Testis (tissue), 2 donors: ENCODE measurements at regions not wholly inside any gene's neighbourhood (a gene's known extent, or its start where the extent isn't known, plus 50 kb on each side); places are given as distances from the start of the nearest gene placed in this dataset.

Experiments
- POLR2A ChIP-seq: fragments of 450-650 bp; IDR thresholded peaks from one replicate; pipeline ENCODE4 v1.6.1; 2017; ENCODE audit warnings: antibody characterized with exemption, mild to moderate bottlenecking, moderate library complexity
- TF ChIP-seq, protein P1 (sequence below), 3 experiments: fragments of 450-650 bp in 2 of 3; fragments of 200-600 bp in 1 of 3; sonication (generic) in 1 of 3; IDR thresholded peaks; one replicate each; pipeline ENCODE4 v1.5.1; 2016 to 2019; ENCODE audit warnings: antibody characterized with exemption in 3 of 3, mild to moderate bottlenecking in 2 of 3, moderate library complexity in 1 of 3

DNA sequence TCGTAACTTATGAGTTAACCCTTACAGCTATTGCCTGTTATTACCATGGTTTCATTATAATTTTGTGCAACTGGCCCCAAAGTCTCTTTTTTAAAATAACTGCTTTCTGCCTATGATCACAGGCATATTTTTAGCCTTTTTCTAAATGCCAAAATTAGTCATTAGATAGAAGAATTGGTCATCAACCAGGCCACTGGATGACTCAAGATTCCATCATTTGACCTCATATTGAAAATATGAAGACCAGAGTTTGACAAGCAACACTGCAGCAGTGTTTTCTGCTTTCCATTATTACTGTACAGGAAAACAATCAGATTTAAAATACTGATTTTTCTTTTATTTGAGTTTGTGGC is 54.7 kb upstream of the OTOGL start:
- TF ChIP-seq, protein P1, sequence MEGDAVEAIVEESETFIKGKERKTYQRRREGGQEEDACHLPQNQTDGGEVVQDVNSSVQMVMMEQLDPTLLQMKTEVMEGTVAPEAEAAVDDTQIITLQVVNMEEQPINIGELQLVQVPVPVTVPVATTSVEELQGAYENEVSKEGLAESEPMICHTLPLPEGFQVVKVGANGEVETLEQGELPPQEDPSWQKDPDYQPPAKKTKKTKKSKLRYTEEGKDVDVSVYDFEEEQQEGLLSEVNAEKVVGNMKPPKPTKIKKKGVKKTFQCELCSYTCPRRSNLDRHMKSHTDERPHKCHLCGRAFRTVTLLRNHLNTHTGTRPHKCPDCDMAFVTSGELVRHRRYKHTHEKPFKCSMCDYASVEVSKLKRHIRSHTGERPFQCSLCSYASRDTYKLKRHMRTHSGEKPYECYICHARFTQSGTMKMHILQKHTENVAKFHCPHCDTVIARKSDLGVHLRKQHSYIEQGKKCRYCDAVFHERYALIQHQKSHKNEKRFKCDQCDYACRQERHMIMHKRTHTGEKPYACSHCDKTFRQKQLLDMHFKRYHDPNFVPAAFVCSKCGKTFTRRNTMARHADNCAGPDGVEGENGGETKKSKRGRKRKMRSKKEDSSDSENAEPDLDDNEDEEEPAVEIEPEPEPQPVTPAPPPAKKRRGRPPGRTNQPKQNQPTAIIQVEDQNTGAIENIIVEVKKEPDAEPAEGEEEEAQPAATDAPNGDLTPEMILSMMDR (IDR thresholded peaks at IDR 0.05) = no peak
- no peak for TF ChIP-seq POLR2A
